ENCODE measurements at regions not wholly inside any gene's neighbourhood (a gene's known extent, or its start where the extent isn't known, plus 50 kb on each side); places are given as distances from the start of the nearest gene placed in this dataset.

DNA sequence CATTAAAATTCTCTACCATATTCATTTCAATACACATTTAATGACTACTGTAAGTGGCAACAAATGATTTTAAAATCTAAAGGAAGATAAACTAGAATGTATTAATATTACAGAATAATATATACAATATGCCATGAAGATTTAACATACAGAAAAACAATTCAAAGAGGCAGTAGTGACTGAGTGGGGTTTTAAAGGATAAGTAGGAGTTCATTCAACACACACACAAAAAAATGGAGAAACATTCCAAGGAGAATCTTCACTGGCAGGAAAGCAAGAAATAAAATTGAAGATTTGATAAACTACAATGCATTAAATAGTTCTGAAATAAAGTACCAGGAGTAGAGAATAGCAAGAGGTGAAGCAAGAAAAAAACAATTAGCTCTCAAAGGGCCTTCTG lies 215.1 kb downstream of the IBTK start:
- TF ChIP-seq FOXA1 (IDR thresholded peaks at IDR 0.05) (no peak), HDGF (IDR thresholded peaks at IDR 0.05; ENCODE audit: borderline replicate concordance) (no peak), TARDBP (IDR thresholded peaks at IDR 0.05) (no peak), FOXM1 (IDR thresholded peaks at IDR 0.05; ENCODE audit: borderline replicate concordance) (no peak), SP1 (IDR thresholded peaks at IDR 0.05) (no peak), LEF1 (IDR thresholded peaks at IDR 0.05; ENCODE audit: borderline replicate concordance) (no peak), BHLHE40 (IDR thresholded peaks at IDR 0.05; ENCODE audit: borderline replicate concordance) (no peak), FOXK2 (IDR thresholded peaks at IDR 0.05) (no peak), ZNF384 (IDR thresholded peaks at IDR 0.05) (no peak)
- TF ChIP-seq, protein P1, sequence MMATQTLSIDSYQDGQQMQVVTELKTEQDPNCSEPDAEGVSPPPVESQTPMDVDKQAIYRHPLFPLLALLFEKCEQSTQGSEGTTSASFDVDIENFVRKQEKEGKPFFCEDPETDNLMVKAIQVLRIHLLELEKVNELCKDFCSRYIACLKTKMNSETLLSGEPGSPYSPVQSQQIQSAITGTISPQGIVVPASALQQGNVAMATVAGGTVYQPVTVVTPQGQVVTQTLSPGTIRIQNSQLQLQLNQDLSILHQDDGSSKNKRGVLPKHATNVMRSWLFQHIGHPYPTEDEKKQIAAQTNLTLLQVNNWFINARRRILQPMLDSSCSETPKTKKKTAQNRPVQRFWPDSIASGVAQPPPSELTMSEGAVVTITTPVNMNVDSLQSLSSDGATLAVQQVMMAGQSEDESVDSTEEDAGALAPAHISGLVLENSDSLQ (IDR thresholded peaks at IDR 0.05) = no peak
